Upper lobe of left lung (tissue), 4 donors: ENCODE measurements at regions not wholly inside any gene's neighbourhood (a gene's known extent, or its start where the extent isn't known, plus 50 kb on each side); places are given as distances from the start of the nearest gene placed in this dataset.

Experiments used
- EP300 ChIP-seq, 4 donors: sonication (generic); formaldehyde crosslinking; IDR thresholded peaks; one replicate each; pipeline ENCODE4 v1.5.1; 2017; ENCODE audit warnings: antibody characterized with exemption in 4 of 4, control low read depth in 2 of 4
- TF ChIP-seq, protein P1 (sequence below), 6 experiments: fragments of 450-650 bp in 4 of 6; fragments of 200-600 bp in 2 of 6; sonication (generic) in 2 of 6; IDR thresholded peaks; one replicate each; pipeline ENCODE4 v1.5.1; 2016 to 2019; ENCODE audit warnings: antibody characterized with exemption in 6 of 6

DNA sequence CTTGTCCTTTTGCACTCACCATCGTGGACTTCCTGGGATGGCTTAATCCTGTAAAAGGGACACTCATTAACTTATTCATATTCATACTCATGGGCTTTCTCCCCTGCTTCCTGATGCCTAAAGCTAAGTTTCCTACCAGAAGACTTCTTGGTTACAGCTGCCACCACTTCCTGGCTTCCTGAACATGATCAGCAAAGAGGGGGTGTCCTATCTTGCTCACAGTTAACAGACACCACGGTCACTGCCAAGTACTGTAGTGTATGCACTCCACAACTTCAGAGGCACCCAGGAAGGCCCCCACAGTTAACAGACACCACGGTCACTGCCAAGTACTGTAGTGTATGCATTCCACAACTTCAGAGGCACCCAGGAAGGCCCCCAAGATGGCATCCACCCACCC lies 177.8 kb downstream of the SIPA1L2 start:
- TF ChIP-seq, protein P1, sequence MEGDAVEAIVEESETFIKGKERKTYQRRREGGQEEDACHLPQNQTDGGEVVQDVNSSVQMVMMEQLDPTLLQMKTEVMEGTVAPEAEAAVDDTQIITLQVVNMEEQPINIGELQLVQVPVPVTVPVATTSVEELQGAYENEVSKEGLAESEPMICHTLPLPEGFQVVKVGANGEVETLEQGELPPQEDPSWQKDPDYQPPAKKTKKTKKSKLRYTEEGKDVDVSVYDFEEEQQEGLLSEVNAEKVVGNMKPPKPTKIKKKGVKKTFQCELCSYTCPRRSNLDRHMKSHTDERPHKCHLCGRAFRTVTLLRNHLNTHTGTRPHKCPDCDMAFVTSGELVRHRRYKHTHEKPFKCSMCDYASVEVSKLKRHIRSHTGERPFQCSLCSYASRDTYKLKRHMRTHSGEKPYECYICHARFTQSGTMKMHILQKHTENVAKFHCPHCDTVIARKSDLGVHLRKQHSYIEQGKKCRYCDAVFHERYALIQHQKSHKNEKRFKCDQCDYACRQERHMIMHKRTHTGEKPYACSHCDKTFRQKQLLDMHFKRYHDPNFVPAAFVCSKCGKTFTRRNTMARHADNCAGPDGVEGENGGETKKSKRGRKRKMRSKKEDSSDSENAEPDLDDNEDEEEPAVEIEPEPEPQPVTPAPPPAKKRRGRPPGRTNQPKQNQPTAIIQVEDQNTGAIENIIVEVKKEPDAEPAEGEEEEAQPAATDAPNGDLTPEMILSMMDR (IDR thresholded peaks at IDR 0.05), result no peak
- no peak for TF ChIP-seq EP300 (IDR thresholded peaks at IDR 0.05)
